ENCODE measurements at regions not wholly inside any gene's neighbourhood (a gene's known extent, or its start where the extent isn't known, plus 50 kb on each side); places are given as distances from the start of the nearest gene placed in this dataset.

DNA sequence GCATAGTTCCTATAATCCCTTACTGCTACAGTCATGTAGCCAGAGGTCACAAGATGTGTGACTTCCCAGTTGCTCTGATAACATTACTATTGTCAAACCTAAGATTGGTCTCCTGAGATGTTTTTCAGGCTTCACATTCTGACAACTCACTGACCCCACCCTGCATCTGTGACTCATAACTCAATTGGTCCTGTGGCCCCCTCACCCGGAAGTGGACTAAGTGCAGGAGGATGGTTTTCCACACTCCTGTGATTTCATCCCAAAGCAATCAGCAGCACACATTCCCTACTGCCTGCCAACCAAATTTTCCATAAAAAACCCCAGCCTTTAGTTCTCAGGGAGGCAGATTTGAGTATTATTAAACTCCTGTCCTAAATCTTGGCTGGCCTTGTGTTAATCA is 564.9 kb upstream of the ZNF385D start:
- DNase-seq (ENCODE audit: low read depth): no peak

DNA sequence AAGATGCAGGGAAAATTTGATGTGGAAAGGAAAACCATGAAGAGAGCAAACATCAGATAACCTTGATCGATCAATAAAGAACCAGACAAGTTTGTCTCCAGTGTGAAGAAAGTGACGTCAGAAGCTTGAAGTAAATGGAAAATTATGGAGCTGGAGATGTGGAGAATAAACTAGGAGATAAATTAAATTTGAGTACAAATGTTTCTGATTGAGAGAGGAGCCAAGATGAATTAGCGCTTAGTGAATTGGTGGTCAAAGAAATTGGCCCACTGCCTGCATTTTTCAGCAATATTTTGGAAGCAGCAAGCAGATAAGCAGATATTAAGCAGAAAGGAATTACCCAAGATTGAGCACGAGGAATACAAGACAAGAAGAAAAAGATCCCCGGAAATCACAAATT is 567.3 kb upstream of the ZNF385D start:
- no peak for DNase-seq (ENCODE audit: low read depth)

DNA sequence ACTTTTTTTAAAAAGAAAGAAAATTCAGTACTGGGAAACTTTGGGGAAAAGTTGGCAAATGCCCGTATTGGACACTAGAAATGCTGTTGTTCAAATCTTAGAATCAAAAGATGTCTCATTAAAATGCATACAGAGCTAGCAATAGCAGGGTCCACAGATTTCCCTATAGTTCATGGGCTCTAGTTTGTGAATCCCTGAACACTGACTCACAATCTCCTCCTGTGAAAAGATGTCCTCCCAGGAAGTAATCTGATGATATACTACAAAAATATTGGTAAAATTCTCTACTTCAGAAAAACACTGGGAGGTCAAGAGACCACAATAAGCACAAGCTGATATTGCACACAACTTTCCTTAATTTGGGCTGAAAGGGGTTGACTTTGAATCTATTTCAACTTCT is 568.4 kb upstream of the ZNF385D start:
- no peak for DNase-seq (ENCODE audit: low read depth)

DNA sequence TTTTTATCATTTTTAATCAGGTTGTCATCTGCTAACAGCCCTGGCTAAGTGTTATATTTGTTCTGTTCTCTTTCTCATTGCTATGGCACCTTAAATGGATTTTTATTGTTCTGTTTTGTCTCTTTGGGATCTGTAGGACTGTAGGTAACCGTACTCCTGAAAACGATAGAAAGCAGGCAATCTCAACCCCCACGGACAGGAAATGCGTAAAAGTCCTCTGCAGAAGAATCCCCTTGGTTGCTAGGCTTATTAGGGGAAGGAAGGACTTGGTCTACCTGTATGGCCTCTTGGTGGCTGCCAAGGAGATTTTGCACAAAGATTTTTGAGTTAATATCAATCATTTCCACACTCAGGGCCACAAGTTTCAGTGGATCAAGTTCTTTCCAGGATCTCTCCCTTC is 571.9 kb upstream of the ZNF385D start:
- no peak for DNase-seq (ENCODE audit: low read depth)

DNA sequence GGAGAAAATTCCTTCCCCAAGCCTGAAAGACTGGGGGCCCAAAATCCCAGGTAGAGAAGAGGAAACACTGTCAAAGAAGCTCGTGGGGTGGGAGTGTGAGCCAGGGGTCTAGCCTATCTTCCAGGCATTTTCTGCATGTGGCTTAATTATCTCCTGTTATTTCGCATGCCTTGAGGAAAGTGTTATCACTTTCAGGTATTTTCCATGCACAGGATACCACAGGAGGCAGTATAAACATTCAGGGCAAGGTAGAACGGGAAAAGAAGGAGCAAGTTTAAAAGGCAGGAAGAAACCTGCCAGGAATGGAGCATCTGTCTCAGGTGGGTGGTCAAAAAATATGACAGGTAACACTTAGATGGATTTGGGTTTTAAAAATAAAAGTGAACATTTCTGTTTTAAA is 575.3 kb upstream of the ZNF385D start:
- DNase-seq (ENCODE audit: low read depth): no peak

DNA sequence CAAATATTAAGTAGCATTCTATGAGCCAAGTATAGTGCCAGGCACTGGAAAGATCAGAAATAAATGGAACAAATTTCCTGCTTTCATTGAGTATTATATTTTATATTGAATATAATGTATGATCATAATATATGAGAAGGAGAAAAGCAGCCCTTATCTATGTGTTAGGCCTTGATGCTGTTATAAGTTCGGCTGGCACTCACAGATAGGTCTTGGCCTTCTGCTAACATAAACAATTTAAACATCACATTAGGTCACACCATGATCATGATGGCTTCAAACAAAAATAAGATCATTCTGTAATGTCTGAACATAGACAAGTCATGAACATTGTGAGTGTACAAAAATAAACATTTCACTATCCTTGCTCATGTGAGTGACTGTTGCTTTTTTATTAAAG is 584.0 kb upstream of the ZNF385D start:
- DNase-seq (ENCODE audit: low read depth): no peak

DNA sequence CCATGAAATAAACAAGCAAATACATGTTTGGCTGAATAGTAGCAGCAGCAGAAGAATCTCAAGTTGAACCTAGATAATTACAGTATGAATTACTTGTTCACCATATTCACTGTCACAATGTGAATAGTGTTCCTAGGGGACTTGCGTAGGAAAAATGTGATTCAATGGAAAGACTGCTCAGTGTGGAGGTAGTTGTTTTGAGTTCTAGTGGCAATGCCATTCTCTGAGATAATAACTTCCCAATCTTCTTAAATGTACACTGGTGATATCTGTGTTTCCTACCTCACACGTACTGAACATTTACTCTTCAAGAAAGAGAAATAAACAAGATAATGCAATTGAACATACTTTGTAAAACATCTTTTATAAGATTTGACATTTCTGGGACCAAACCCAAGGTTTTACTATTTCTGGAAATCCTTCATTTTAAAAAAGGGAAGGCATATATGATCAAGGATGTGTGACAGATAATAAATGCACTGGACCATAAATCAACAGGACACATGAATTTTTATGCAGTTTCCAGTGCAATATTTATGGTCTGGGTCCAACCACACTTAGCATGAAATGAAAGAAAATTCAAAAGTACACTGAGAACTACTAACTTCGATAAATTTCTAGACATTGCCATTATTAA is 598.3 kb upstream of the ZNF385D start:
- DNase-seq (ENCODE audit: low read depth): no peak

DNA sequence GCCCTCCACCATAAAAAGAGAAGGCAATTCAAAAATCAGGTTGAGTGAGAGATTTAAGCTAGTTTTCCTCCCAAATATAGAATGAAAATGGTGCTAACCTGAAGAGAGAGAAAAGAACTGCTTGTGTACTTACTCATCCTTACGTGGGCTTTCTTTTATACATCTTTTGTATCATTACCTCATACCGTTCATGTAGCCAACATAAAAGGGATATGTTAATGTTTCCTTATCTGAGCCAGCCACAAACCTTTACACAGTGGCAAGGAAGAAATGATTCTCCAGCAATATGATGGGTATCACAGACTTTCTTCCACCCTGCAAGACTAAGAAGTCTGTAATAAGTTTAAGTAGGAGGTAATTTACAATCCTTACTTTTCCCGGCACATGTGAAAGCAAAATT is 600.8 kb upstream of the ZNF385D start:
- DNase-seq (ENCODE audit: low read depth): no peak

DNA sequence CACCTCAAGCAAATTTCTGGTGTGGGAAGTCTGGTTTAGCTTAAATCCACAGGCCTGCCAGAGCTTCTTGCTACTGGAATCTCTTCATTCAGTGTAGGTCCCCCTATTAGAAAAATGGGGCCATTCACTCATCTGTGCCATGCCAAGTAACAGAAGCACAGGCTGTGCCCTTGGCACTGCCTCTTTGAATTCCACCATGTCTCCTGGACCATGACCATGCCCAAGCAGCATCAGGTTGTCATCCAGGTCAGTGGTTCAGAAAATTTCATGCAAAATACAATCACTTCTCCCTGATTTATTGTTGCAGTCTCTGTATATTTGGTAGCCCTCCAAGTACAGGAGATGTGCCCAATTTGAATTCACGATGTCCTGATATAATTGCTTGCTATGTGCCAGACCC is 602.1 kb upstream of the ZNF385D start:
- no peak for DNase-seq (ENCODE audit: low read depth)

DNA sequence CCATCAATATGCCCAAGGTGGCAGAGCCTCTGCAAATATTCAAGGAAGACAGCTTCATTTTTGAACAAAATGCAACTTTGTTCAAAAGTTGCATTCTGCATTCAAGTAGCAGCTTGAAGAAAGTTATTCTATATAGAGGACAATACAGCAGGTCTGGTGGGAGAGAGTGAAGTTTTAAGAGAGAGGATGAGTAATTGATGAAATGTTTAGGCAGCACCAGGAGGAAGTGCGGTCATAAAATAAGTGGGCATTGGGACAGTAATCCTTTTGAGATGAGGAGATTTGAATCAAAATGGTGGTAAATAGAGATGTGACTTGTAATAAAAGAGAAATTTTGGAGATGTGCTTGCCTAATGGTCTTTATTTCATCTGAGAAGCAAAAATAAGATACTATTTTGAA is 607.3 kb upstream of the ZNF385D start:
- DNase-seq (ENCODE audit: low read depth): no peak

DNA sequence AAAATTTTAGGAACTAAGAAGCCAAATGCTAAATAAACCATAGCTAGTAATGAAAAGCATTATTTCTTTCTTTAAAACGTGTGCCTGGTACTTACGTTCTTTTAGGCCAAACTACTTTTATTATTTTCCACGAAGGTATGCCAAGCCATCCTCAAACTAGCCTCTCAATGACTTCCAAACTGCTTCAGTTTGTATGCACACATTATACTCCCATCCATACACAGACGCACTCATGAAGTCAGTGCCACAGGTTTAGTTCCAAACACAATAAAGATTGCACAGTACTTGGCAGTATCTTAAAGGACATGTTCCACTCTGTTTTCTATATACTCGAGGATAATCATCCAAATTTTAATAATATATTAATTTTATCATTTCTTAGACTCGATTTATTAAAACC is 609.2 kb upstream of the ZNF385D start:
- no peak for DNase-seq (ENCODE audit: low read depth)

DNA sequence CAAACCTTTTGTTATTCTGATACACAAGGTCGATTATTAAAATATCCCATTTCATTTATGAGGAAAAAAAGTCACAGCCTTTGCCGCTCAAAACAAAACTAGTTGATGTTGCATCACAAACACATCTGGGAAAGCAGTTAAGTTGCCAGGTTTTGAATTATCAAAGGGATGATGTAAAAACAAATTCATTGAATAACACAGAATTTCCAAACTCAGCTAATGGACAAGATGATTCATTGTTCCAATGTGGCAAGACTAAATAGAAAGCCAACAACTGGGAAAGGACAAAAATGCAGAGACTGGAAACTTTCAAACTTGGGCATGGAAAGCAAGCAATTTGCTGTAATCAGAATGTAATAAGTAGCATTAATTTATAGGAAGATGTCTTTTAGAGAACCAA is 610.0 kb upstream of the ZNF385D start:
- no peak for DNase-seq (ENCODE audit: low read depth)

DNA sequence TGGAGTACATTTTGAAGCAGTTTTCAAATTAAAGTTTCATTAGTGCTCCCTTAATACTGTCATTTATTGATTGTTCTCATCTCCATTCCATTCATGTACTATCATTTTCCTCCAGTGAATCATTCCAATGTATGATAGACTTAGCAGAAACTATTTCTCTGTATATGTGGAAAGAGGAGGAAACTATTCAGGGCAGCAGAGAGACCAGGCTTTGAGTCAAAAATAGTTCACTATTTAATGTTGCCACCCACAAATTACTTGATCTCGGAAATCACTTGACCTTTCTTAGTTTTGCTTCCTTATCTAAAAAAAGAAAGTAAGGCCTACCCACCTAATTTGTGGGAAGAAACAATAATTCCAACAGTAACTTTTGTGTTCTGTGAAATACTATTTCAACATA is 610.5 kb upstream of the ZNF385D start:
- DNase-seq (ENCODE audit: low read depth): no peak

DNA sequence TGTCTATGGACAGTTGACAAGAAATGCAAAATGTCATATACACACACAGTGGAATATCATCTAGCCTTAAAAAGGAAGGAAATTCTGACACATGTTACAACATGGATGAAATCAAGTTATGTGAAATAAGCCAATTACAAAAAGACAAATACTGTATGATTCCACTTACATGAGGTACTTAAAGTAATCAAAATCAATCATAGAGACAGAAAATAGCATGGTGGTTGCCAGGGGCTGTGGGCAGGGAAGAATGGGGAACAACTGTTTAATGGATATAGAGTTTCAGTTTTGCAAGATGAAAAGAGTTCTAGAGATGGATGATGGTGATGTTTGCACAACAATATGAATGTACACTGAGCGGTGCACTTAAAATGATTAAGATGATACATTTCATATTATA is 613.8 kb upstream of the ZNF385D start:
- no peak for DNase-seq (ENCODE audit: low read depth)

DNA sequence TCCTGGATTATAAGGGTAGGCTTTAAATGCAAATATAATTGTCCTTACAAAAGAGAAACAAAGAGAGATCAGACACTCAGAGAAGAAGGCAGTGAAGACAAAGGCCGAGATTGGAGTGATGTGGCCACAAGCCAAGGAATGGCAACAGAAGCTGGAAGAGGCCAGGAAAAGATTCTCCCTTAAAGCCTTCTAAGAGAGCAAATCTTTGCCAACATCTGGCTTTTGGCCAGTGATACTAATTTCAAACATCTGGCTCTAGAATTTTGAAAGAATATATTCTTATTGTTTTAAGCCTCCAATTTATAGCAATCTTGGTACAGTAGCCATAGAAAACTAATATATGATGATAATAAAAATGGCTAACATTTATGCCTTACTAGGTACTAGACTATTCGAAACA is 615.8 kb upstream of the ZNF385D start:
- DNase-seq (ENCODE audit: low read depth): no peak

DNA sequence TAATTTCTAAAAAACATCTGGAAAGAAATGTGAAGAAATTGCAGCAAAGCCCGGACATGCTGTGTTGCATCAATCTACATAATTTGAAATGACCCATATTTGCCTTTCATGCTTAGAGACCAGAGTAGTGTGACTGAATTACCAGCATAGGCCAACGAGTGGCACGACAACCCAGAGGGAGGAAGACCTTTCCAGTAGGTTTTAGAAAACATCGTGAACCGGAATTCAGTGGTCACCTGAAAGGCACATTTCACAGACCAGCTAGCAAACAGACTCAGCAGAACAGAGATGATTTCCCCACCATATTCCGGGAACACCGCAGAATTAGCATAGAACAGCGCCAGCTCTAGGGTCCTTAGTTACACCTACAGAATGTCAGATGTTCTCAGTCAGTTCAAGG is 620.0 kb upstream of the ZNF385D start:
- no peak for DNase-seq (ENCODE audit: low read depth)

DNA sequence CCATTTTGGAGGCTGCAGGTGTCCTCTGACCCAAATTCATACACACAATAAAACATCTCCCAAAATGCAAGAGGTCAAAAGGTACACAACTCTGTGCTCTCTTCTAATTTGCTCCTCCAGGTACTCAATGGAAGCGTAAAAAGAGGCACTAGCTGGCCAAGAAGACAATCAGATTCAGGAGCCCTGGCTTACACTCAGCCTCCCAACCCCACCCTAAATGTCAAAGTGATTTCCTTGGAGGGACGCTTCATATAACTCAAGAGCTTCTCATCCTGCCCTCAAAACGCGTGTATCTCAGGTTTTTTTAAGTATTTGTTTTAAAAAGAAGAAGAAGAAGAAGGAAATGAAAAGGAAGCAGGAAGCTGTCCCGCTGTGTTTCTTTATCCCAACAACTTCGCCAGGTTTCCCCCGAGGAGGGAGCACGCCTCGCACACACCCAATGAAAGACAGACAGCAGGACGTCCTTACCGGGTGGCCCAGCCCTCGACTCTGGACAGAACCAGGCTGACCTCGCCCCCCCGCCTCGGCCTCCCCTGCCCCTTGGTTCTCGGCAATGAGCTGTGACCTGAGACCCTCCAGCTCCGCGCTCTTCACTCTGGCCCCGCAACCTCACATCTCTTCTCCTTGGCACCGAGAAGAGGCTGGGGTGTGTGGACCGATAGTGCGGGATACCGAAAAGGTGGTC is 620.7 kb upstream of the ZNF385D start:
- no peak for DNase-seq (ENCODE audit: low read depth)

DNA sequence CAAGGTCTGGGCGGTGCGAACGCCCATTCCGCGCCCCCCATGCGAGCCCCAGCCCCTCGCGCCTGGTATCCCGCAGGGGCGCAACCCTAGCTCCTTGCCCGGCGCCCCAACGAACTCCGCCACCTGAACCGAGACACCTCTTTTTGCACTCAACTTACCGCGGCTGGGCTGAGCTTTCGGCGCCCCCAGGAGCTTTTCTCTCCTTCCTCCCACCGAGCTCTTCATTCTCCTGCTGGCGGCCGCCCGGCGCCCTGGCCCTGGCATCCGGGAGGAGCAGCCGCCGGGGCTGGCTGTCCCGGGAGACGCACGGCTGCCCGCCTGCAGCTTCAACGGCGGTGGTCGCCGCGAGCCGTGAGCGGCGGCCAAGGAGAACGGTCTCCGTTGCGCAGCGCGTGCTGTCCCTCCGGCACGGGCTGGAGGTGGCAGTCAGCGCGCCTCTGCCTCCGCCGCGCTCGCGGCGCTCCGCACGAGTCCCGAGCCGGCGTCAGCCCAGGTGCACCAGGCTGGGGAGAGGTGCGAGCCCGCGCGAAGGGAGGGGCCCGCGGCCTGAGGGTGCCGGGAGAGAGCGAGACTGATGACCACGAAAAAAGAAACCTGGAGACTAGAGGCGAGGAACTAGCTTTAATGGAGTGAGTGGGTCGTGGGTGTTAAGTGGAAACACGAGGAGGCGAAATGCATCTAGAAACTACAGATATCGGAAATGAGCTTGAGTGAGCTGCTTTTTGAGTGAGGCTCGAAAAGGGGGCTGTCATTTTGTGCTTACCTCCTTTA is 621.5 kb upstream of the ZNF385D start:
- no peak for DNase-seq (ENCODE audit: low read depth)

DNA sequence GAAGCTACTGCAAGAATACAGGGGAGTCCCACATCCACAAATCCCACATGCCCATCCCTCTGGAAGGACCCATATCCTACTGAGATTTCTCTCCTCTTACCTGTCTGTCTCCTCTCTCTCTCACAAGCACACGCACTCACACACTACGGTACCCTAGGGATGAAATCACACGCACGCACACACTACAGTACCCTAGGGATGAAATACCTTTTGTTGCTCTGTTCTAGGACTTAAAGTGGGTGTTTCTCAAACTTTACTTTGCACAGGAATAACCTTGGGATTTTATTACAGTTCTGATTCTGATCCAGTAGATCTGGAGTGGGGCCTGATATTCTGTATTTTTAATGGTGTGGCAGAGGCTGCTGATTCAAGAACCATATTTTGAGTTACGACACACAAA is 622.2 kb upstream of the ZNF385D start:
- no peak for DNase-seq (ENCODE audit: low read depth)

DNA sequence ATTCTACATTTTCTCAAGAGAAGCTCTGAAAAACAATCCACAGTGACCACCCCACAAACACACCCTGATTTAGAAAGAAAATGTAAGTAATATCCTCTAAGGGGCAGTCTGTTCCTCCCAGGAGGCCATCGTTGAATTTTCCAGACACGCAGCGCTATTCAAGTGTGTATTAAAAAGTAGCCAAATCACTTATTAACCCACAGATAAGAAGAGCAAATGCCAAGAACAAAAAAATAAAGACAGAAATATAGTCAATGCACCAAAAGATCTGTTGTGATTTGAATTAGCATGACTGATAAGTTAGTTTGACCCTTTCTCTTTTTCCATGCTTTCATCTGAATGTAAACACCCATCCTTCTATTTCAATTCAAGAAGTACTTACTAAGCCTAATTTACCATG is 622.8 kb upstream of the ZNF385D start:
- DNase-seq (ENCODE audit: low read depth): no peak

DNA sequence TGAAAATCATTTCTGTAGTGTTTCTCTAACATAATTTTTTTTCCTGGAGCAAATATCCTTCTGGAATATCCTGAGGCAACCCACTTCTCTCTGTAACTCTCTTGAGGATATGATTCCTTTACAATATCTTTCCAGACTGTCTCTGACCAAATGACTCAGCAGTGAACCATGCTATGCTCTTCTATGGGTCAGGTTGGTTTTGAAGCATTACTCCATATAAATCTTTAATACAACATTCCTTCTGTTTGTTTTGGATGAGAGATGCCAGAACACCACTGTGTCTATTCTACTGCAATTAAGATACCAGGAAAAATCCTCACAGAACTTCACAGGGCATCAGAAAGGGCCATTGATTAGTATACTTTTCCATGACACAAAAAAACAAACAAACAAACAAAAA is 626.4 kb upstream of the ZNF385D start:
- DNase-seq (ENCODE audit: low read depth): peak; percentile 1

DNA sequence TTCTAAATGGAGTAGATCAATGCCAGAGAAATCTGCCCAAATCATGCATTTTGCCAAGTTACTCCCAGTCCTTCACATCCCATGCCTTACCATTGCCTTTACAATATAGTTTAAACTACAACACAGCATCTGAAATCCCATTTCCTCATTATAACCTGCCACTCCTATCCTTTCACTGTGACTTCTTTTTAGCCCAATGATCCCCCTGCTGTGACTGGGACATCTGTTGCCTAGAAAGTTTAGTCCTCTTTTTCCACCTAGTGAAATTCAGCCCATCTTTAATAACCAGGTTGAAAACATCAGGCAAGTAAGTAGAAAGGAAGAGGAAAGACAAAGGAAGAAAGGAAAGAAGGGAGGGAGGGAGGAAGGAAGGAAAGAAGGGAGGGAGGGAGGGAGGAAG is 627.9 kb upstream of the ZNF385D start:
- no peak for DNase-seq (ENCODE audit: low read depth)

DNA sequence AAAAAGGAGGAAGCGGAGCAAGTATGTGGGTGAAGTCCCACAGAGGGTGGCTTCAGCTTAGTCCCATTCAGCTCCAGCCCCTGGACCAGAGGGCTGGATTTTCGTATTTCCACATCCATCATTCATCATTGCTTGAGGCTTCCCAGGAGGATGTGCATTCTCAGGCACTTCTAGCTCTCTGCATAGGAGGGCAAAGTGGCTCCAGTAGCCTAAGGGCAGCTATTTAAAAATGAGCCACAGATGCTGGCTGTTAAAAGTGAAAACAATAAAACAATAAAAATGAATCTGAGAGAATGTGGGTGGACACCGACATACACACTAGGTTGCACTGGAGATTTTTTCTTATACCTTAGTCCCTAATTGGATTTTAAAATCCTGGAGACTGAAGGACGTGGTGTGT is 629.2 kb upstream of the ZNF385D start:
- no peak for DNase-seq (ENCODE audit: low read depth)

All from LHCN-M2 (cell line).